ENCODE measurements at regions not wholly inside any gene's neighbourhood (a gene's known extent, or its start where the extent isn't known, plus 50 kb on each side); places are given as distances from the start of the nearest gene placed in this dataset.

GRCh38 chr9:109893241-109893640 lies 113.2 kb downstream of the PALM2AKAP2 start:
- H3K27me3 ChIP-seq (ENCODE audit: control insufficient read depth in 2 of 2, insufficient read depth in 2 of 2, low read length in 2 of 2), result no peaks in the 10 kb centered on the region
- no peak overlapping the region for H3K9ac ChIP-seq (replicated peaks; ENCODE audit: extremely low read depth, insufficient read depth, low read length)
- H3K4me1 ChIP-seq (ENCODE audit: control insufficient read depth, extremely low read depth, insufficient read depth, low read length), result no peaks in the 10 kb centered on the region
- no peak overlapping the region for H3K4me3 ChIP-seq (replicated peaks in 1 of 3; ENCODE audit: insufficient read depth in 1 of 3, low read depth in 1 of 3, low read length in 3 of 3)
- BruUV-seq (replicated peaks), result no TSS peak
- H3K79me2 ChIP-seq (ENCODE audit: control insufficient read depth, insufficient read depth, low read length), result no peaks in the 10 kb centered on the region
- TF ChIP-seq FOS (IDR thresholded peaks at IDR 0.05; ENCODE audit: borderline replicate concordance, insufficient read depth, low read length) (no peak), EZH2 (IDR thresholded peaks at IDR 0.05; ENCODE audit: borderline replicate concordance, low read depth, low read length, severe bottlenecking) (no peak), JUN (IDR thresholded peaks at IDR 0.05; ENCODE audit: borderline replicate concordance, insufficient read depth, insufficient read length, low read depth) (no peak), CTCF (IDR thresholded peaks at IDR 0.05; ENCODE audit: extremely low read depth in 1 of 2, insufficient read depth in 1 of 2, low read depth in 1 of 2, low read length in 2 of 2) (no peak), POLR2A (IDR thresholded peaks at IDR 0.05; ENCODE audit: low read depth, low read length) (no peak), MAX (IDR thresholded peaks at IDR 0.05; ENCODE audit: insufficient read depth, insufficient read length) (no peak), POLR2AphosphoS5 (IDR thresholded peaks at IDR 0.05; ENCODE audit: insufficient read depth, low read depth, low read length) (no peak), MYC (IDR thresholded peaks at IDR 0.05; ENCODE audit: low read depth, low read length) (no peak), GATA2 (IDR thresholded peaks at IDR 0.05; ENCODE audit: insufficient read depth, insufficient read length, low read depth, low read length) (no peak)
- intact Hi-C loops (cut with micrococcal nuclease) (loop anchor here (5.0 kb wide), 1 partner anchor 319 kb away; no protein-coding TSS in a partner anchor), dilution Hi-C loops (cut with MboI; ENCODE audit: extremely low pct_ligation_motif_present, low sequenced_read_pairs) (no loop called here)
- no peaks in the 10 kb centered on the region for H3K9me3 ChIP-seq (replicated peaks; ENCODE audit: control insufficient read depth, insufficient read depth, low read length)
- H4K20me1 ChIP-seq (replicated peaks; ENCODE audit: control insufficient read depth, extremely low read depth, insufficient read depth, low read length), result no peaks in the 10 kb centered on the region
- H3K36me3 ChIP-seq (ENCODE audit: control insufficient read depth in 2 of 2, extremely low read depth in 1 of 2, insufficient read depth in 2 of 2, low read length in 2 of 2), result no peaks in the 10 kb centered on the region
- CTCF ChIA-PET, result interaction anchor here (1.1 to 1.3 kb wide), 2 partner anchors 10 to 12 kb away, joined by 3 to 6 read pairs; no protein-coding TSS in a partner anchor
- H3K9me1 ChIP-seq (replicated peaks; ENCODE audit: control insufficient read depth, extremely low read depth, insufficient read depth, low read length), result no peaks in the 10 kb centered on the region
- H3K27ac ChIP-seq (ENCODE audit: insufficient read depth, low read depth, low read length), result no peak overlapping the region
- H3K4me2 ChIP-seq (ENCODE audit: insufficient read depth, low read length), result no peak overlapping the region
- H2AFZ ChIP-seq (ENCODE audit: low read depth, low read length), result no peak overlapping the region
- FAIRE-seq (no peak), DNase-seq (ENCODE audit: low read depth, low spot score) (no peak)
- POLR2A ChIA-PET, result no interaction called here

All from endothelial cell of umbilical vein (primary cell).